C4-2B (cell line): ENCODE measurements at regions not wholly inside any gene's neighbourhood (a gene's known extent, or its start where the extent isn't known, plus 50 kb on each side); places are given as distances from the start of the nearest gene placed in this dataset.

Source experiments
- ZFX ChIP-seq: fragments of 450-650 bp; IDR thresholded peaks from 2 replicates; pipeline ENCODE4 v1.6.1; 2017
- TF ChIP-seq, protein P1 (sequence below): fragments of 450-650 bp; conservative IDR thresholded peaks from 2 replicates; pipeline ENCODE4 v1.5.1; 2017; ENCODE audit warnings: mild to moderate bottlenecking

DNA sequence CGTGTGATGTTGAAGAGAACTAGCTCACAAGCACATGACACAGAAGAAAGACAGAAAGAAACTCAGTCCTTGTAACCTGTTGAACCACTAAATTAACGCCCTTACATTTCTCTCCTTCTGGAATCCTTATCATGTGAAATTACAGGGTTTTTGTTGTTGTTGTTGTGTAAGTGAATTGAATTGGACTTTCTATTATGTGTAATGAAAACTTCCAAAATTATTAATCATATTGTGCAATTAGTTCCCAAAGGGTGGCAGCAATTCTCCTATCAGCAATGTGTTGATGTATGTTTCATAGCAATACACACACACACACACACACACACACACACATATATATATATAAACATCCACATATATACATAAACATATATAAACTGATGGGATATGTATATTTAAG lies 402.2 kb upstream of the TCF4 start:
- TF ChIP-seq, protein P1, sequence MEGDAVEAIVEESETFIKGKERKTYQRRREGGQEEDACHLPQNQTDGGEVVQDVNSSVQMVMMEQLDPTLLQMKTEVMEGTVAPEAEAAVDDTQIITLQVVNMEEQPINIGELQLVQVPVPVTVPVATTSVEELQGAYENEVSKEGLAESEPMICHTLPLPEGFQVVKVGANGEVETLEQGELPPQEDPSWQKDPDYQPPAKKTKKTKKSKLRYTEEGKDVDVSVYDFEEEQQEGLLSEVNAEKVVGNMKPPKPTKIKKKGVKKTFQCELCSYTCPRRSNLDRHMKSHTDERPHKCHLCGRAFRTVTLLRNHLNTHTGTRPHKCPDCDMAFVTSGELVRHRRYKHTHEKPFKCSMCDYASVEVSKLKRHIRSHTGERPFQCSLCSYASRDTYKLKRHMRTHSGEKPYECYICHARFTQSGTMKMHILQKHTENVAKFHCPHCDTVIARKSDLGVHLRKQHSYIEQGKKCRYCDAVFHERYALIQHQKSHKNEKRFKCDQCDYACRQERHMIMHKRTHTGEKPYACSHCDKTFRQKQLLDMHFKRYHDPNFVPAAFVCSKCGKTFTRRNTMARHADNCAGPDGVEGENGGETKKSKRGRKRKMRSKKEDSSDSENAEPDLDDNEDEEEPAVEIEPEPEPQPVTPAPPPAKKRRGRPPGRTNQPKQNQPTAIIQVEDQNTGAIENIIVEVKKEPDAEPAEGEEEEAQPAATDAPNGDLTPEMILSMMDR = no peak
- no peak for TF ChIP-seq ZFX
